T-helper 2 cell (primary cell): ENCODE measurements at regions not wholly inside any gene's neighbourhood (a gene's known extent, or its start where the extent isn't known, plus 50 kb on each side); places are given as distances from the start of the nearest gene placed in this dataset.

Source experiments
- DNase-seq, 5 experiments: peaks; one replicate each; pipeline versions ENCODE4 v3.0.0 to v3.0.0-alpha.2; 2012 to 2022

- DNase-seq: no peak
Observed at GRCh38 chr2:120520454-120520853, 174.5 kb downstream of the INHBB start.

GRCh38 chr2:120520929-120521912 lies 175.3 kb downstream of the INHBB start:
- DNase-seq: peak in 1 of 5 experiments; percentile 24

DNA sequence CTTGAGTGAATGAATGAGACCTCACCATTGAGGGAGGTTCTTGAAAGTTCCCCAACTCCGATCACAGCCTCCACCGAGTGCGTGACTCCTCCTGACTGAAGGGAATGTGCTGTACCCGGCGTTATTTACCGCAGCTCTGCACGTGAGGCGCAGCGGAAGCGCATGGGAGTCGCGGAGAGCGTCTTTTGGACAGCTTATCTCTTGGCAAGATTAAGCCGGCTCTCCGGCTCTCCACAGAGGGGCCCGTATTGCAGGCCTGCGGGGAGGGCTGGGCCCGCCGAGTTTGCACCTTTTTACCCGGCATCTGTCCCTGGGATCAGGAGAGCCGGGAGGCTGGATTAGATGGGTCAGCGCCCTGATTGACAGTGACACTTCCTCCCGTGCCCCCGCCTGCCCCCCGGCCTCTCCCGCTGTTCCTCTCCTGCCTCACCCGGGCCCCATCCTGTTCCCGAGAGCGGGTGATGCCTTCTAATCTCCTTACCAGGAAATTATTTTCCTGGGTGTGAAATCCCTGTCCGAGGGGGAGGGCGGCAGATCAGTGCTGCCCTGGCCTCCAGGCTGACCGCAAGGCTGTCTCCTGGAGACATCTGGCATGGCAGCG lies 176.3 kb downstream of the INHBB start:
- DNase-seq: no peak

- DNase-seq: no peak
Observed at GRCh38 chr2:120523766-120524165, 177.8 kb downstream of the INHBB start.

GRCh38 chr2:120524174-120524573 lies 178.2 kb downstream of the INHBB start:
- DNase-seq: no peak

DNA sequence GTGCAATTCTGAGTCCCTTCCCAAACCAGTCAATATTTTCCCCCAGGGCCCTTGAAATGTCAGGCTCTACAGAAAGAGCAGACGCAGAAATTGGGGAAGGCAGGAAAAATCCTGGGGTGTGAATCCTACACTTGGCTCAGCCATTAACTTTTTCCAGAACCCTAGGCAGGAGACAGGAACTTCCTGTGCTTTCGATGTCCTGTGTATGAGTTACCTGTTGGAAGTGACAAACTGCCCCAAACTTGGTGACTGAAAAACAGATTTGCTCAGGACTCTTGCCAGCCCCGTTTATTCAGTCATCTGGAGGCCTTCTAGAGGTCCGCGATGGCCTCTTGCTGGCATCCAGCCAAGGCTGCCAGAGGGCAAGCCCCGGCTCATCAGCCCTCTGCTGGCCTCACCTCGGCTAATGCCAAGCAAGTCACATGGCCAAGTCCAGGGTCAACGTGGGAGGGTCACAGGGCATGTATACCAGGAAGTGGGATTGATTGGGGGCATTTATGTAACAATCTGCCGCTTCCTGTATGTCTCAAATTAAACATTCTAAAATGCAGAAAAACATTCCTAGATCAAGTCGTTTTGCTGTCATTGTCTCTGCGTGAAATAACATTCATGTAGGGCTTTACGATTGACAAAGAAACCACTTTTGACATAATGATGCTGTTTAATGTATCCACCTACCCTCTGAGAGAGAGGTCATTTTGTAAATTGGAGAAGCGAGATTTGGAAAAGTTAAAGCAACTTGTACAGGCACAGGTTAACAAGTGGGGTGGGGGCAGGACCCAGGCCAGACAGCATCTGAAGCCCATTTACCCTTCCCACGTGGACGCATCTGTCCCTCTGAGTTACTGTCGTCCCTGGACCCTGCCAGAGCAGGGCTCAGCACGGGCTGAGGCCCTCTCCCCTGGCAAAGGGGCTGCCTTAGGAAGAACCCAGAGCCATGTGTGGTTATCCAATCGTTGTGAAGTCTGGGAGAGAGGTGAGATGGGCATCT lies 179.4 kb downstream of the INHBB start:
- no peak for DNase-seq

DNA sequence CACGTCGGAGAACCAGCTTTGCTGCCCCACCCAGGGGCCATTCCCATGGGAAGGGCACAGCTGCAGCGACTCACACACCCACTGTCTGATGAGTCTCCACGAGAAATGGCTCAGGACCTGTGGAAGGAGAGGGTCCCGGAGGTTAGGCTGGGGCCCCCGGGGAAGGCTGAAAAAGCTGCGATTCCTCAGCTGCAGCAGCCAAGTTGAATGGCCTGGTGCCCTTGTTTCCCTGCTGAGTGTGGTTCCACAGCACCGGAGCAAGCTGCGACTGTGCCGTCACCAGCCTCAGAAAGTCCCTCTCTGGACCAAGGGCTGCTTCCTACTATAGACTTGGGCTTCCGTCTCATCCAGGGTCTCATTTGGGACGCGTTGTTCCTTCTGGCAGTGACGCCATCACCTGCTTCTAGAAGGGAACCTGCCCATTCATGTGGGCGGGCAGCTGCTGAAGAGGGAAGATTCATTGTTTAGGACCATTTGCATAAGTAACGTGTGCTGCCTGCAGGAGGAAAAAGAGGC lies 180.2 kb downstream of the INHBB start:
- DNase-seq: no peak

DNA sequence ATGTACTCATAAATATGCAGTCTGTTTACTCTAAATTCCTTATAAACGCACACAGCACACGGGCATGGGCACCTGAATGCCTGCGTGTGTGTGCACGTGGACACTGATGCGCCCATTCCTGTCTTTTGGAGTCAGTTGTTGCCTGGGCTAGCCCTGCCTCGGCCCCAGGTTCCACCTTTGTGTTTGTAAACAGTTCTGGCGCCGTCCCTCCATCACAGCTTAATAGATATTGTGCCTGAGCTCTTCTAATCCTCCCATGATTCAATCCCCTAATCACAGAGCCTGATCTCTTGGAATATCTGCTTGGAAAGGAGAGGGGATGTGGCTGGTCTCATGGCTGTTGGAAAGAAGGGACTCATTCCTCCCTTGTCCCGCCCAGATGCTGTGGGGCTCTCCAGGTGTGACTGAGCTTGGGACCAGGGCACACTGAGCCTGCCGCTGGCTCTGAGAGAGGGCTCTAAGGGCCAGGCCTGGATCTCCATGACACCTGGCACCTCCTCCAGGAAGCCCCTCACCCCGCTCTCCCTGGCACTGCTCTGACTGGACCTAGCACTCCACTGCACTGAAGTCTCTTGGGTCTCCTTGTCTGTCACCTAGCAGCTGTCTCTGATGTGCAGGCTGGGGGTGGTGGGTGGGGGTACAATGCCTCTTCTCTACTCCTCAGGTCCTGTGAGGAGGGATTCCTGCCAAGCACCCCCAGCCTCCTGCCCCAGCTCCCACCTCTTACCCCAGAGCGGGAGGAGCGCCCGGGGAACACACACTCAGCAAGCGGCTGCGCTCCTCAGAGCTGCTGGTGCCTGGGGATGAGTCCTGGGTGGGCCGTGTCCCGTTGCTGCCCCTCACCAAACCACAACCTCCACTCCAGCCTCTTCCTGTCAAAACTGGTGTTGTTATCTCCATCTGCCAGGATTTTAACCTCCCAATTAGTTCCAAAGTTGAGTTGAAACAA lies 181.3 kb downstream of the INHBB start:
- no peak for DNase-seq

GRCh38 chr2:120528051-120528692 lies 182.2 kb downstream of the INHBB start:
- no peak for DNase-seq

GRCh38 chr2:120528693-120529076 lies 182.7 kb downstream of the INHBB start:
- DNase-seq: no peak

- no peak for DNase-seq
Observed at GRCh38 chr2:120530781-120531180, 184.8 kb downstream of the INHBB start.

- DNase-seq: no peak
Observed at GRCh38 chr2:120531365-120531764, 185.4 kb downstream of the INHBB start.

DNA sequence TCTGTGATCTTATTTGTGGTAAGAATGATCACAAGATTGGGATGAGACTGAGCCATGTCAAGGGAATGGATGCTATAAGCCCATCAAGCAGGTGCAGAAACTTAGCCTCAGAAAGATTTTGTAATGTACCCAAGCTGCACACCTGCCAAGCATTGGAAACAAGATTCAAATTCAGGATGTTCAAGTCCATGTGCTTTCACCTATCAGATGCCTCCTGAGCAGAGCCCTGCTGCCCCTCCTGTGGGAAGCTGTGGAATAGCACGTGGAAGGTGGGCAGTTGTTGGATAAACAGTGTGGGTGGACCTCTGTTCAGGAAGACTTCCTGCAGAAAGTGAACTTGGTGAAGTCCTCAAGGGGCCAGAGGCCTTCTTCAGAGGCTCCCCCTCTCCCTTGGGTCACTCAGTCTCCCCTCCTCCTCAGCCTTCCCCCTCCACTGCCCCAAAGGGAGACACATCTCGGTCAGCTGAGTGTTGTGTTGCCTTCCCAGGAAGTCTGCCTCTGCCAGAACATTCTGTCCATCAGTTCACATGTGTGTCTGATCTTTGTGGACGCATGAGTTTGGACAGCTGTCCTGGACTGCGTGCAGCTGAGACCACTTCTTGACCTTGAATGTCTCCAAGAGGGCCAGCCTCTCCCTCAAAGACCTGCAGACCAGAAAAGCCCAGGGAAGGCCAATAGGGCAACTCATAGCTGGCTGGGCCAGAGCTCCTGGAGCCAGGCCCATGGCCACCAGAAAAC lies 186.1 kb downstream of the INHBB start:
- DNase-seq: no peak

DNA sequence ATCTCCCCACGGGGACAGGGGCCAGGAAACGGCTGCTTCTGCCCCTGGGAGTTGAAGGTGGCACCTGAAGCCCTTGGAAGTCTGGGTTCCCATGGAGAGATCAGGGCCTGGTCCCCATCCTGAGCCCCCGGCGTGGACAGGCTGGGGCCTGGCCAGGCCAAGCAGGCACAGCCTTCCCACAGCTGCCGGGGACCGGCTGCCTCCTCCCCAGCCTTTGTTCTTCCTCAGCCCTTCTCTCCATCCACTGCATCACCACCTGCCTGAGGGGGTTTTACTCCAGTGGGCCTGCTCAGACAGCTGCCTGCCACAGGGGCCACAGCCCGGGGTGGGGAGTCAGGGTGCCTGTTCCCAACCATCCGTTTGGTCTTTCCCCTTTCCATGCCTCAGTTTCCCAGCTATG lies 187.7 kb downstream of the INHBB start:
- DNase-seq: no peak

DNA sequence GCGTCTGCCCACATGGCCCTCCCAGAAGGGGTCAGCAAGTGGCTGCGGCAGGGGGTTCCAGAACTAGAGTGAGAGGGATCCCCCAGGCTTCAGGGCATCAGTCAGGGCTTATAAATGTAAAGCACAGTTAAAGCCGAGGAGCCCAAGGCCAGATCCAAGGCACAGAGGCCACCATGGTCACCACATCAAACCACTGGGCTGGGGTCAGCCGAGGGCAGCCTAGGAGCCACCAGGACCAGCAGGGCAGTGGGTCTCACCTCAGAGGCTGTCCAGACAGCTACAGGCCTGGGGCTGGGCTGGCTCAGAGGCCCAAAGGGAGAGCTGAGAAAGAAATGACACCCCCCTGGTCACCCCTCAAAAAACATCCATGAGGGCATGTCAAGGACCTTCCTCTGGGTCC lies 188.5 kb downstream of the INHBB start:
- no peak for DNase-seq

- no peak for DNase-seq
Observed at GRCh38 chr2:120535081-120535480, 189.1 kb downstream of the INHBB start.

DNA sequence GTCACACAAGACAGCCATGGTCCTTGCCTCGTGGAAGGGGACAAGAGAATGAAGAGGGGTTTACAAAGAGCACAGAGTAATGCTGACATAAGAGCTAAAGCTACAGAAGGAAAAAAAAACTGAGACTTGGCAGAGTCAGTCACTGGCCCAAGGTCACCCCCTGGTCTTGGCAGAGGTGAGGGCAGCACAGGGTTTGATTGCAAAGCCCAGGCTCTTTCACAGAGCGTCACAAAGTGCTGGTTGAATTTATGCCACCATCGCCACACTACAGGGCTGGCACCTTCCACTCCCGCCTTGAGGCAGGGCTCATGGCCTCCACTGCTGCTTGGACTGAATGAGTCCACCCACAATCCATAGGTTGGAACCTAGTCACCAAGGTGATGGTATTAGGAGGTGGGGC lies 190.2 kb downstream of the INHBB start:
- DNase-seq: no peak

DNA sequence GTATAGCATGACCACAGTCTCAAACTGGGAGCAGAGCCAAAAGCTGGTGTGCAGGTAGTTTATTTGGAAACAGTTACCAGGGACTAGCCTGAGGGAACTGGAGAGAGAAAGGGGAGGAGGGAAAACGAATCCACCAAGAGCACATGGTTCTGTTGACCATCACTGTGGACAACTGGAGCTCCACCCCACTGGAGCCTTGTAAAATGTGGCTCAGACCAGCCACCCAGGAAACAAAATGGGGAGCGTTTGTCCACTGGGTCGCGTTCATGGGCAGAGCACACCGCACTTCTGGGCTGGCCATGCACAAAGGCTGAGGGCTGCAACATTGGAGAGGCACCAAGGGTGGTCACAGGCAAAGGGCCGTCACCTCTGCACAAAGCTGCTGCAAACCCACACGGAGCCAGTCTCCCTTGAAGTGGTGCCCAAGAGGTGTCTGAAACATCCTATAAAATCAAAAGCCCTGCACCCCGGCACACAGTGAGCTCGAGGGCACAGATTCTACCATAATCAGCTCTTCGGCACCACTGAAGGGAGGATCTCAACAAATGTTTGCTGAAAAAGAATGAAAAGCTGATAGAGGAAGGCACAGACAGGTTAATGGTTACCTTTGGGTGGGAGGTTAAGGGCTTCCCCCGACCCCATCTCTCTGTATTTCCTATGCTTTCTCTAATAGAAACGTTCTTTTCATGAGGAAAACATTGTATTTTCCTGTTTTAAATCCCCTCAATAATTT lies 192.9 kb downstream of the INHBB start:
- no peak for DNase-seq

GRCh38 chr2:120539424-120539936 lies 193.5 kb downstream of the INHBB start:
- no peak for DNase-seq
